Ovary (tissue), 3 donors: ENCODE measurements at regions not wholly inside any gene's neighbourhood (a gene's known extent, or its start where the extent isn't known, plus 50 kb on each side); places are given as distances from the start of the nearest gene placed in this dataset.

ENCODE experiments used
- POLR2A ChIP-seq: fragments of 450-650 bp; IDR thresholded peaks from one replicate; pipeline ENCODE4 v1.6.1; 2017; ENCODE audit warnings: antibody characterized with exemption, mild to moderate bottlenecking, moderate library complexity
- TF ChIP-seq, protein P1 (sequence below), 3 donors: fragments of 450-650 bp in 2 of 3; fragments of 200-600 bp in 1 of 3; IDR thresholded peaks; one replicate each; pipeline versions ENCODE4 v1.5.1 to v1.8.0; 2016 to 2022; ENCODE audit warnings: antibody characterized with exemption in 3 of 3, mild to moderate bottlenecking in 1 of 3
- donor health status: DM: no; HTN: no; CAD: no.

DNA sequence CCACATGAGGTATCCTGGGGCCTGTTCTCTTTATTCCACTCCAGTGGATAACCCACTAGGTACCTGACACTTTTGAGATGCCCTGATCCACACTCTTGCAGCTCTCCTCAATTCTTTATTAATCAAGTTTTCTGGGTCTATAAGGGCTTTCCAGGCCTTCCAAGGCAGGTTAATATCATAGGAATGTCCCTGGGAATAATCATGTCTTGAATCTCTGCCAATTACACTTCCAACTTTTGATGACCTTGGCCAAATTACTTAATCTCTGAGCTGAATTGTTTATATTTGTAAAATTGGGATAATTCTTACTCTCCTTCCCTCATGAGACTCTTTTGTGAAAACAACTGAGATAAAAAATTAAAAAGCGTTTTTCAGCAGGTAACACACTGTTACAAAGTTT, 881.7 kb downstream of the MCTP2 start:
- TF ChIP-seq, protein P1, sequence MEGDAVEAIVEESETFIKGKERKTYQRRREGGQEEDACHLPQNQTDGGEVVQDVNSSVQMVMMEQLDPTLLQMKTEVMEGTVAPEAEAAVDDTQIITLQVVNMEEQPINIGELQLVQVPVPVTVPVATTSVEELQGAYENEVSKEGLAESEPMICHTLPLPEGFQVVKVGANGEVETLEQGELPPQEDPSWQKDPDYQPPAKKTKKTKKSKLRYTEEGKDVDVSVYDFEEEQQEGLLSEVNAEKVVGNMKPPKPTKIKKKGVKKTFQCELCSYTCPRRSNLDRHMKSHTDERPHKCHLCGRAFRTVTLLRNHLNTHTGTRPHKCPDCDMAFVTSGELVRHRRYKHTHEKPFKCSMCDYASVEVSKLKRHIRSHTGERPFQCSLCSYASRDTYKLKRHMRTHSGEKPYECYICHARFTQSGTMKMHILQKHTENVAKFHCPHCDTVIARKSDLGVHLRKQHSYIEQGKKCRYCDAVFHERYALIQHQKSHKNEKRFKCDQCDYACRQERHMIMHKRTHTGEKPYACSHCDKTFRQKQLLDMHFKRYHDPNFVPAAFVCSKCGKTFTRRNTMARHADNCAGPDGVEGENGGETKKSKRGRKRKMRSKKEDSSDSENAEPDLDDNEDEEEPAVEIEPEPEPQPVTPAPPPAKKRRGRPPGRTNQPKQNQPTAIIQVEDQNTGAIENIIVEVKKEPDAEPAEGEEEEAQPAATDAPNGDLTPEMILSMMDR (IDR thresholded peaks at IDR 0.05) = no peak
- TF ChIP-seq POLR2A = no peak
